GM06990 (cell line): ENCODE measurements at regions not wholly inside any gene's neighbourhood (a gene's known extent, or its start where the extent isn't known, plus 50 kb on each side); places are given as distances from the start of the nearest gene placed in this dataset.
A peak's percentile ranks its signal among the peaks of the same experiment; 100 is the strongest.

Source experiments
- DNase-seq: peaks from one replicate; pipeline ENCODE4 v3.0.0-alpha.2; 2011; ENCODE audit not compliant: insufficient read length; ENCODE audit errors: extremely low read depth
- H3K27me3 ChIP-seq: replicated peaks from 2 replicates; pipeline ENCODE4 v1.6.0; 2011; ENCODE audit warnings: low read length; ENCODE audit not compliant: control insufficient read depth, insufficient read depth
- H3K36me3 ChIP-seq: 2 replicates; pipeline ENCODE4 v1.5.1; 2011; ENCODE audit warnings: low read length; ENCODE audit not compliant: control insufficient read depth, insufficient read depth
- H3K4me3 ChIP-seq: replicated peaks from 2 replicates; pipeline ENCODE4 v1.5.1; 2011; ENCODE audit warnings: low read depth, mild to moderate bottlenecking, control low read depth, low read length
- CTCF ChIP-seq: IDR thresholded peaks from 2 replicates; pipeline ENCODE4 v1.5.1; 2011; ENCODE audit warnings: low read length, control low read depth, mild to moderate bottlenecking, inconsistent platforms; ENCODE audit not compliant: insufficient read depth, poor library complexity, severe bottlenecking

- DNase-seq = no peak
- Histone ChIP-seq H3K4me3 (no peak overlapping the region), H3K36me3 (no peaks in the 10 kb centered on the region), H3K27me3 (no peaks in the 10 kb centered on the region; the same call in none of the 2 replicates)
- TF ChIP-seq CTCF = no peak
These were observed 217.8 kb upstream of the BMP4 start for GRCh38 chr14:54174457-54174856.

GRCh38 chr14:54175298-54175942, 218.8 kb upstream of the BMP4 start:
- no peak for DNase-seq
- Histone ChIP-seq H3K4me3 (no peak overlapping the region), H3K27me3 (no peaks in the 10 kb centered on the region; the same call in none of the 2 replicates)

GRCh38 chr14:54177019-54177418, 219.8 kb upstream of the CDKN3 start:
- DNase-seq = no peak
- TF ChIP-seq CTCF = no peak
- H3K36me3 ChIP-seq = no peaks in the 10 kb centered on the region
- no peaks in the 10 kb centered on the region; the same call in none of the 2 replicates for H3K27me3 ChIP-seq
- no peak overlapping the region for H3K4me3 ChIP-seq

More at GRCh38 chr14:54175298-54175942, 218.8 kb upstream of the BMP4 start:
- no peaks in the 10 kb centered on the region for H3K36me3 ChIP-seq
- peak; percentile 63 for TF ChIP-seq CTCF

GRCh38 chr14:54177641-54178621, 218.9 kb upstream of the CDKN3 start:
- Histone ChIP-seq H3K27me3 (no peaks in the 10 kb centered on the region; the same call in none of the 2 replicates), H3K4me3 (no peak overlapping the region), H3K36me3 (no peaks in the 10 kb centered on the region)
- TF ChIP-seq CTCF = no peak
- DNase-seq = no peak

GRCh38 chr14:54182419-54183045, 214.3 kb upstream of the CDKN3 start:
- Histone ChIP-seq H3K27me3 (no peaks in the 10 kb centered on the region; the same call in 1 of the 2 replicates), H3K36me3 (no peaks in the 10 kb centered on the region), H3K4me3 (no peak overlapping the region)
- no peak for TF ChIP-seq CTCF
- no peak for DNase-seq
